22Rv1 (cell line): ENCODE measurements at regions not wholly inside any gene's neighbourhood (a gene's known extent, or its start where the extent isn't known, plus 50 kb on each side); places are given as distances from the start of the nearest gene placed in this dataset.

Source experiments
- ZFX ChIP-seq: fragments of 450-650 bp; IDR thresholded peaks from 2 replicates; pipeline ENCODE4 v1.6.1; 2017; ENCODE audit warnings: antibody characterized with exemption, borderline replicate concordance
- TF ChIP-seq, protein P1 (sequence below): fragments of 450-650 bp; IDR thresholded peaks from 2 replicates; pipeline ENCODE4 v1.5.1; 2017; ENCODE audit warnings: mild to moderate bottlenecking

DNA sequence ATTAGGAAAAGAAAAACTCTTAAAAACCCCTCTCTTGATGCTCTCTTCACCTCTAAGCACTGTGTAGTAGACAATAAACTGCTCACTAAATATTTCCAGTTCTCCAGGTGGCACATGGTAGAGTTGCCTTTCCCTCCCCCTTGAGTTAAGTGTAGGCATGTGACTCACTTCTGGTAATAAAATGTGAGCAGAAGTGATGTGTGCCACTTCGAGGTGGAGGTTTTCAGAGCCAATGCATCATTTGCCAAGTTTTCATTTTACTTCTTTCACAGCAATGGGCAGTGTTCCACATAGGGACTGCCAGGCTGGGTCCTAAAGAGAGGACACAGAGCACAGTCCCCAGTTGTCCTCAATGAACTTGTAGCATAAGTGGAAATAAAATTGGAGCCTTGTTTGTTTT is 131.6 kb upstream of the NPY start:
- TF ChIP-seq, protein P1, sequence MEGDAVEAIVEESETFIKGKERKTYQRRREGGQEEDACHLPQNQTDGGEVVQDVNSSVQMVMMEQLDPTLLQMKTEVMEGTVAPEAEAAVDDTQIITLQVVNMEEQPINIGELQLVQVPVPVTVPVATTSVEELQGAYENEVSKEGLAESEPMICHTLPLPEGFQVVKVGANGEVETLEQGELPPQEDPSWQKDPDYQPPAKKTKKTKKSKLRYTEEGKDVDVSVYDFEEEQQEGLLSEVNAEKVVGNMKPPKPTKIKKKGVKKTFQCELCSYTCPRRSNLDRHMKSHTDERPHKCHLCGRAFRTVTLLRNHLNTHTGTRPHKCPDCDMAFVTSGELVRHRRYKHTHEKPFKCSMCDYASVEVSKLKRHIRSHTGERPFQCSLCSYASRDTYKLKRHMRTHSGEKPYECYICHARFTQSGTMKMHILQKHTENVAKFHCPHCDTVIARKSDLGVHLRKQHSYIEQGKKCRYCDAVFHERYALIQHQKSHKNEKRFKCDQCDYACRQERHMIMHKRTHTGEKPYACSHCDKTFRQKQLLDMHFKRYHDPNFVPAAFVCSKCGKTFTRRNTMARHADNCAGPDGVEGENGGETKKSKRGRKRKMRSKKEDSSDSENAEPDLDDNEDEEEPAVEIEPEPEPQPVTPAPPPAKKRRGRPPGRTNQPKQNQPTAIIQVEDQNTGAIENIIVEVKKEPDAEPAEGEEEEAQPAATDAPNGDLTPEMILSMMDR, result no peak
- no peak for TF ChIP-seq ZFX
